ENCODE measurements at regions not wholly inside any gene's neighbourhood (a gene's known extent, or its start where the extent isn't known, plus 50 kb on each side); places are given as distances from the start of the nearest gene placed in this dataset.

GRCh38 chr15:84104853-84105252, 130.7 kb upstream of the GOLGA6L4 start:
- no peak overlapping the region for H2AK9ac ChIP-seq (replicated peaks; ENCODE audit: low read depth, low read length, poor library complexity)
- no peak overlapping the region for H3K14ac ChIP-seq (replicated peaks; ENCODE audit: low read depth, low read length)
- H3K4me1 ChIP-seq (ENCODE audit: control insufficient read depth, insufficient read depth, low read length) = no peaks in the 10 kb centered on the region
- no peak overlapping the region for H2BK20ac ChIP-seq (ENCODE audit: low read depth, low read length)
- BruUV-seq (replicated peaks) = no TSS peak
- ChIA-PET CTCF (no interaction called here), POLR2A (ENCODE audit: unreplicated experiment) (no interaction called here)
- H4K20me1 ChIP-seq (ENCODE audit: insufficient read depth, low read length) = no peaks in the 10 kb centered on the region
- H3K27me3 ChIP-seq (ENCODE audit: control insufficient read depth, insufficient read depth, low read length) = no peaks in the 10 kb centered on the region
- H4K5ac ChIP-seq (ENCODE audit: low read depth, low read length) = no peak overlapping the region
- no peak overlapping the region for H3K23ac ChIP-seq (ENCODE audit: low read depth, low read length)
- H2BK120ac ChIP-seq (ENCODE audit: low read depth, low read length) = no peak overlapping the region
- in situ Hi-C loops (cut with MboI; ENCODE audit: low sequenced_read_pairs) (no loop called here), intact Hi-C loops (cut with micrococcal nuclease) (no loop called here), dilution Hi-C loops (cut with HindIII; ENCODE audit: low sequenced_read_pairs, unreplicated experiment) (no loop called here)
- H2AK5ac ChIP-seq (ENCODE audit: low read depth, low read length) = no peak overlapping the region
- H3K27ac ChIP-seq (ENCODE audit: insufficient read depth, low read length) = no peak overlapping the region
- DNase-seq (no peak), ATAC-seq (ENCODE audit: low read depth) (no peak)
- H3K18ac ChIP-seq (ENCODE audit: low read depth, low read length) = no peak overlapping the region
- no peaks in the 10 kb centered on the region for H3K9me1 ChIP-seq (ENCODE audit: insufficient read depth, low read length)
- H2BK5ac ChIP-seq (ENCODE audit: low read depth, low read length, poor library complexity, severe bottlenecking) = no peak overlapping the region
- no peak overlapping the region for H3K4me3 ChIP-seq (ENCODE audit: insufficient read depth, low read depth, low read length)
- H3K9me3 ChIP-seq (ENCODE audit: control insufficient read depth, insufficient read depth, low read length) = no peaks in the 10 kb centered on the region
- no peak overlapping the region for H2BK15ac ChIP-seq (ENCODE audit: low read depth, low read length)
- H3K4me2 ChIP-seq (ENCODE audit: low read depth, low read length) = no peak overlapping the region
- no peaks in the 10 kb centered on the region for H3K79me1 ChIP-seq (ENCODE audit: low read depth in 1 of 2, low read length in 2 of 2)
- no CpG with 5 or more reads among the region's 3 CpGs for WGBS, 2 experiments (ENCODE audit: extremely low coverage in 2 of 2, insufficient read length in 1 of 2)
- H4K91ac ChIP-seq (ENCODE audit: insufficient read depth, low read depth, low read length) = no peak overlapping the region
- no peak overlapping the region for H3K9ac ChIP-seq (ENCODE audit: low read depth, low read length)
- no peaks in the 10 kb centered on the region for H3K36me3 ChIP-seq (ENCODE audit: control insufficient read depth, insufficient read depth, low read length)
- no peak overlapping the region for H2AFZ ChIP-seq (replicated peaks; ENCODE audit: low read length, poor library complexity)
- H4K8ac ChIP-seq (ENCODE audit: low read depth in 2 of 2, low read length in 2 of 2) = no peak overlapping the region
- H3K4ac ChIP-seq (ENCODE audit: low read depth, low read length) = no peak overlapping the region
- no peak overlapping the region for H3K56ac ChIP-seq (ENCODE audit: extremely low read depth, insufficient read depth, low read length)
- TF ChIP-seq ELK1 (IDR thresholded peaks at IDR 0.05; ENCODE audit: borderline replicate concordance, low read depth, low read length) (no peak), RCOR1 (IDR thresholded peaks at IDR 0.05; ENCODE audit: insufficient replicate concordance, low read length) (no peak), MAFK (IDR thresholded peaks at IDR 0.05; ENCODE audit: low read depth, low read length) (no peak), RFX5 (IDR thresholded peaks at IDR 0.05; ENCODE audit: low read depth, low read length) (no peak), BHLHE40 (IDR thresholded peaks at IDR 0.05; ENCODE audit: low read depth, low read length) (no peak), CHD1 (IDR thresholded peaks at IDR 0.05; ENCODE audit: low read depth, low read length) (no peak), USF2 (IDR thresholded peaks at IDR 0.05; ENCODE audit: low read depth, low read length) (no peak), MAZ (IDR thresholded peaks at IDR 0.05; ENCODE audit: borderline replicate concordance, low read depth, low read length) (no peak)
